HG03060 (cell line): ENCODE measurements at regions not wholly inside any gene's neighbourhood (a gene's known extent, or its start where the extent isn't known, plus 50 kb on each side); places are given as distances from the start of the nearest gene placed in this dataset.

Source experiments
- ATAC-seq: cut with Tn5 transposase; IDR thresholded peaks from one replicate; pipeline ENCODE4 v1.9.1; 2021; ENCODE audit warnings: low read depth, moderate number of reproducible peaks; ENCODE audit not compliant: unreplicated experiment

- no peak for ATAC-seq
Observed at GRCh38 chr1:48057249-48057648, 60.1 kb upstream of the TRABD2B start.

DNA sequence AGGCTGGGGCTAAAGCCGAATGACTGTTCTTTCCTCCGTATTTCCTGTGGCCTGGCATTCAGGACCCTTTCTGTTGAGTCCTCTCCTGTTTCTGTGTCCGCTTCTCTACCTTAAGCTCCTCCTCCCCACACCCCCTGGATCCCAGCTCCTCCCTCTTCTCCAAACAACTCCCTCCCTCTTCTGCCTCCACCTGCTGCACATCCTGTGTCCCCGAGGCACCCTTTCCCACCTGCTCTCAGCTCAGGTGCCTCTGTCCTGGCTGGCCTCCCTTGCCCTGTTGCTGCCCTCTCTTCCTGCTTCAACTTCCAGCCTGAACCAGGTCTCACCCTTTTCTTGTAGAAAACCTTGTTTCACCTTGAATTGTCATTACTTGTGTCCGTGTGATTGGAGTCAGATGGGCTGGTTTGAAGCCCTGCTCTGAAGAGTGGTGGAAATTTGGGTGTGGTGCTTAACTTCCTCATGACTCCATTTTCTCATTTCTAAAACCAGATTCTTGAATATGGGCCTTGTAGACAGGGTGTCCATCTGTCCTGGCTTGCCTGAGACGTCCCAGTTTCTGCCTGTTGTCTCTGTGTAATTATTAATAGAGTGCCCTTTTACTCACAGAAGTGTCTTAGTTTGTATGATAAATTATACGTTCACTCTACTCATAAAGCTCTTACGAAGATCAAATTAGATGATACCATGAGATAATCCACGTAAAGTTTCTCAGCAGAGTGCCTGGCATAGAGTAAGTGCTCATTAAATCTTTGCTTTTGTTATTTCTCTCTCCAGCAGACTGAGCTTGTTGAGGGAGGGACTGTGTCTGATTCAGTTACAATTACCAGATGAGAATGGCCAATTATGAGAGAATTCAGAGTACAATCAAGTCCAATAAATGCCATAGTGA is 58.9 kb upstream of the TRABD2B start:
- ATAC-seq = no peak

DNA sequence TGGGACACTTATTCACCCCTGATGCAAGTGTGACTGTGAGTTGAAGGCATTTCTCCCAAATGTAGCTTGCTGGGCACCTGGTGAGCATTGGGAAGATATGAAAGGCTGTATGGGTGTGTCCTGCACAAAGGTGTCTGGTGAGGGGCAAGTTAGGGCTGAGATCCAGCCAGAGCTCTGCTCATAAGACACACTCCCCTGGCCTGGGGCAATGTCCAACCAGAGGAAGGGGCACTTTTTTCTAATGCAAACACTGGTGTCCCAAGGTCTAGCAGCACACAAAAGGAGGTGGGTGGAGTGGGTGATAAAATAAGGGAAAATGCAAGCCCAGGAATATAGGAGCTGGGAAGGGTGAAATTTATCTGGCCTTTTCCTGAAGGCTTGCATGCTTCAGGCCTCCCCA is 57.0 kb upstream of the TRABD2B start:
- no peak for ATAC-seq

GRCh38 chr1:48052923-48053291 is 55.7 kb upstream of the TRABD2B start:
- ATAC-seq = no peak

- ATAC-seq = no peak
Observed at GRCh38 chr1:48051466-48052126, 54.4 kb upstream of the TRABD2B start.

- ATAC-seq = no peak
Observed at GRCh38 chr1:48049823-48050535, 52.8 kb upstream of the TRABD2B start.

DNA sequence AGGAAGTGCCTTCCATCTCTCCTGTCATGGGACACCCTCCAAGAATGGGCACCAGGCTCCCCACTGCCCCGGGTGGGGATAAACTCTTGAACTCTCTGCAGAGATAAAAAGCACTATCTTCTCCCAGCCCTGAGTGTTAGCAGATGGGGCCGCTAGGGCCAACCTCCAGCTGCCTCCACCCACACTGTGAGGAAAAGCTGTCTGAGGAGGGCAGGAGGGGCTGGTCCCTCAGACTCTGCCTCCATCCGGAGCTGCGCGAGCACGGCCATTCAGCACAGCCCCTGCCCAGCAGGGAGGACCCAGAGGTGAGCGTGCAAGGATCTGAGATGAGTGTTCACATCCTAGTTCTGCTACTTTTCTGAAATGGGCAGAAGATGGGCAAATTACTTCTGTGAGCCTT is 51.8 kb upstream of the TRABD2B start:
- ATAC-seq = no peak

GRCh38 chr1:48048064-48048463 is 50.9 kb upstream of the TRABD2B start:
- ATAC-seq = no peak

DNA sequence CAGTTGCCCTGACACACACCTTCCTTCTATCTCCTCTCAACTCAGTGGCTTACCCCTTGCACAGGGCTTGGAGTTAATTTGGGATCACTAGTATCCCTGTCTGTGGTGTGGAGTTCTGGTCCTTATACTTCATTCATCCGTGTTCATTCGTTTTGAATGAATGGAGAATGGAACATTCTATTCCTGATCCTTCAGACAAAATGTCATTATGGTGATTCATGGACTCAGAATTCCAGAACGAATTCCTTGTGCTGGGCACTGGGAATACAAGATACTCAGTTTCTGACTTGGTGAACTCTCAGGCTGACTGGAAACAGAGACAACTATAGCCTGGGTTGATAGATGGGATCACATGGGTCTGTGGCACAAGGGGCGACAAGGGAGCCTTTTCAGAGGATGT is 49.9 kb upstream of the TRABD2B start:
- ATAC-seq = no peak
